ENCODE measurements at regions not wholly inside any gene's neighbourhood (a gene's known extent, or its start where the extent isn't known, plus 50 kb on each side); places are given as distances from the start of the nearest gene placed in this dataset.
"Not testable (repeated sequence)": the region's sequence is repeated elsewhere in the genome, so short reads cannot be mapped to it uniquely, and the experiment has no call there.

- ATAC-seq, DNase-seq: not testable (repeated sequence)
These were observed 210.7 kb downstream of the POTED start for GRCh38 chr21:13820286-13820685.

GRCh38 chr21:13812191-13812590 lies 202.6 kb downstream of the POTED start:
- not testable (repeated sequence) for ATAC-seq, DNase-seq

- not testable (repeated sequence) for DNase-seq, ATAC-seq
These were observed 201.0 kb downstream of the POTED start for GRCh38 chr21:13810559-13810958.

- ATAC-seq, DNase-seq: not testable (repeated sequence)
These were observed 196.9 kb downstream of the POTED start for GRCh38 chr21:13806444-13806843.

- DNase-seq, ATAC-seq: not testable (repeated sequence)
These were observed 193.2 kb downstream of the POTED start for GRCh38 chr21:13802757-13803156.

Measured in stimulated activated naive CD8-positive, alpha-beta T cell treated with anti-CD3 and anti-CD28 coated beads, Interleukin-15, Interleukin-2, amounts not matched to agents 100 U/mL and 50 U/mL, for 24 hours (primary cell).